ENCODE measurements at regions not wholly inside any gene's neighbourhood (a gene's known extent, or its start where the extent isn't known, plus 50 kb on each side); places are given as distances from the start of the nearest gene placed in this dataset.

DNA sequence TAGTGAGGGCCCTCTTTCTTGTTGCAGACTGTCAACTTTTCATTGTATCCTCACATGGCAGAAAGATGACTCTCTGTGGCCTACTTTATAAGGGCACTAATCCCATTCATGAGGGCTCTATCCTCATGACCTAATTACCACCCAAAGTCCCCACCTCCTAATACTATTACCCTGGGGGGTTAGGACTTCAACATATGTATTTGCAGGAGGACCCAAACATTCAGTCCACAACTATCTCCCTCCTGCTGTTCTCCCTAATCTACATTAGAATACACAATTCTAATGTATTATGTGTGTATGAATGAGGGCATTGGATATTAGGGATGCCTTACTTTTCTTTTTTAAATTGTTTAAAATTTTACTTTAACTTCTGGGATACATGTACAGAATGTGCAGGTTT, 246.0 kb upstream of the TANK start (continued):
- TF ChIP-seq, protein P1, sequence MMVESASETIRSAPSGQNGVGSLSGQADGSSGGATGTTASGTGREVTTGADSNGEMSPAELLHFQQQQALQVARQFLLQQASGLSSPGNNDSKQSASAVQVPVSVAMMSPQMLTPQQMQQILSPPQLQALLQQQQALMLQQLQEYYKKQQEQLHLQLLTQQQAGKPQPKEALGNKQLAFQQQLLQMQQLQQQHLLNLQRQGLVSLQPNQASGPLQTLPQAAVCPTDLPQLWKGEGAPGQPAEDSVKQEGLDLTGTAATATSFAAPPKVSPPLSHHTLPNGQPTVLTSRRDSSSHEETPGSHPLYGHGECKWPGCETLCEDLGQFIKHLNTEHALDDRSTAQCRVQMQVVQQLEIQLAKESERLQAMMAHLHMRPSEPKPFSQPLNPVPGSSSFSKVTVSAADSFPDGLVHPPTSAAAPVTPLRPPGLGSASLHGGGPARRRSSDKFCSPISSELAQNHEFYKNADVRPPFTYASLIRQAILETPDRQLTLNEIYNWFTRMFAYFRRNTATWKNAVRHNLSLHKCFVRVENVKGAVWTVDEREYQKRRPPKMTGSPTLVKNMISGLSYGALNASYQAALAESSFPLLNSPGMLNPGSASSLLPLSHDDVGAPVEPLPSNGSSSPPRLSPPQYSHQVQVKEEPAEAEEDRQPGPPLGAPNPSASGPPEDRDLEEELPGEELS (CRISPR knock-in tag; IDR thresholded peaks at IDR 0.05) = no peak

DNA sequence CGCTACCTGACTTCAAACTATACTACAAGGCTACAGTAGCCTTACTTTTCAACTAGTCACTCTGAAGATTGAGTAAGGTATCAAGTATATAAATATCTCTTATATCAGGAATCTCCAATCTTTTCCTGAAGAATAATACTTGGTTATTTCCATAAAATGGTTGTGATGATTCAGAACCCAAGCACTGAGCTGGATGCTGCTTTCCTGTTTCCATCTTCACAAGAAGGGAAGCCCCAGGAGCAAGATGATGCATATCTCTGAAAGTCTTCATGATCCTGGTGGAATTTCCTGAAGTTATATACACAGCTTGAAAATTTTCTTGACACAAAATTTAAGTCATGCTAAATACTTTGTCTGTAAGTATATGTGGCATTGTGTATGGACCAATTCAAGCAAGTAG, 243.9 kb upstream of the TANK start:
- ATAC-seq (no peak), DNase-seq (ENCODE audit: low spot score) (no peak)
- Mint-ChIP-seq H3K27me3 (ENCODE audit: low read depth) (peaks cover 69% of the 10 kb centered on the region), H3K36me3 (no peaks in the 10 kb centered on the region), H3K9me3 (peaks cover 4% of the 10 kb centered on the region; the same call in 1 of the 2 replicates), H3K4me3 (no peak overlapping the region), H3K4me1 (peaks cover 18% of the 10 kb centered on the region), H3K27ac (no peak overlapping the region)
- ChIA-PET POLR2A (no interaction called here), CTCF (no interaction called here)
- TF ChIP-seq, protein P2, sequence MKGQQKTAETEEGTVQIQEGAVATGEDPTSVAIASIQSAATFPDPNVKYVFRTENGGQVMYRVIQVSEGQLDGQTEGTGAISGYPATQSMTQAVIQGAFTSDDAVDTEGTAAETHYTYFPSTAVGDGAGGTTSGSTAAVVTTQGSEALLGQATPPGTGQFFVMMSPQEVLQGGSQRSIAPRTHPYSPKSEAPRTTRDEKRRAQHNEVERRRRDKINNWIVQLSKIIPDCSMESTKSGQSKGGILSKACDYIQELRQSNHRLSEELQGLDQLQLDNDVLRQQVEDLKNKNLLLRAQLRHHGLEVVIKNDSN (CRISPR knock-in tag; IDR thresholded peaks at IDR 0.05) = no peak
- TF ChIP-seq, protein P3, sequence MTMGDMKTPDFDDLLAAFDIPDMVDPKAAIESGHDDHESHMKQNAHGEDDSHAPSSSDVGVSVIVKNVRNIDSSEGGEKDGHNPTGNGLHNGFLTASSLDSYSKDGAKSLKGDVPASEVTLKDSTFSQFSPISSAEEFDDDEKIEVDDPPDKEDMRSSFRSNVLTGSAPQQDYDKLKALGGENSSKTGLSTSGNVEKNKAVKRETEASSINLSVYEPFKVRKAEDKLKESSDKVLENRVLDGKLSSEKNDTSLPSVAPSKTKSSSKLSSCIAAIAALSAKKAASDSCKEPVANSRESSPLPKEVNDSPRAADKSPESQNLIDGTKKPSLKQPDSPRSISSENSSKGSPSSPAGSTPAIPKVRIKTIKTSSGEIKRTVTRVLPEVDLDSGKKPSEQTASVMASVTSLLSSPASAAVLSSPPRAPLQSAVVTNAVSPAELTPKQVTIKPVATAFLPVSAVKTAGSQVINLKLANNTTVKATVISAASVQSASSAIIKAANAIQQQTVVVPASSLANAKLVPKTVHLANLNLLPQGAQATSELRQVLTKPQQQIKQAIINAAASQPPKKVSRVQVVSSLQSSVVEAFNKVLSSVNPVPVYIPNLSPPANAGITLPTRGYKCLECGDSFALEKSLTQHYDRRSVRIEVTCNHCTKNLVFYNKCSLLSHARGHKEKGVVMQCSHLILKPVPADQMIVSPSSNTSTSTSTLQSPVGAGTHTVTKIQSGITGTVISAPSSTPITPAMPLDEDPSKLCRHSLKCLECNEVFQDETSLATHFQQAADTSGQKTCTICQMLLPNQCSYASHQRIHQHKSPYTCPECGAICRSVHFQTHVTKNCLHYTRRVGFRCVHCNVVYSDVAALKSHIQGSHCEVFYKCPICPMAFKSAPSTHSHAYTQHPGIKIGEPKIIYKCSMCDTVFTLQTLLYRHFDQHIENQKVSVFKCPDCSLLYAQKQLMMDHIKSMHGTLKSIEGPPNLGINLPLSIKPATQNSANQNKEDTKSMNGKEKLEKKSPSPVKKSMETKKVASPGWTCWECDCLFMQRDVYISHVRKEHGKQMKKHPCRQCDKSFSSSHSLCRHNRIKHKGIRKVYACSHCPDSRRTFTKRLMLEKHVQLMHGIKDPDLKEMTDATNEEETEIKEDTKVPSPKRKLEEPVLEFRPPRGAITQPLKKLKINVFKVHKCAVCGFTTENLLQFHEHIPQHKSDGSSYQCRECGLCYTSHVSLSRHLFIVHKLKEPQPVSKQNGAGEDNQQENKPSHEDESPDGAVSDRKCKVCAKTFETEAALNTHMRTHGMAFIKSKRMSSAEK (CRISPR knock-in tag; IDR thresholded peaks at IDR 0.05; ENCODE audit: borderline replicate concordance) = no peak
- TF ChIP-seq, protein P4, sequence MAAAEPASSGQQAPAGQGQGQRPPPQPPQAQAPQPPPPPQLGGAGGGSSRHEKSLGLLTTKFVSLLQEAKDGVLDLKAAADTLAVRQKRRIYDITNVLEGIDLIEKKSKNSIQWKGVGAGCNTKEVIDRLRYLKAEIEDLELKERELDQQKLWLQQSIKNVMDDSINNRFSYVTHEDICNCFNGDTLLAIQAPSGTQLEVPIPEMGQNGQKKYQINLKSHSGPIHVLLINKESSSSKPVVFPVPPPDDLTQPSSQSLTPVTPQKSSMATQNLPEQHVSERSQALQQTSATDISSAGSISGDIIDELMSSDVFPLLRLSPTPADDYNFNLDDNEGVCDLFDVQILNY (CRISPR knock-in tag; IDR thresholded peaks at IDR 0.05) = no peak
- TF ChIP-seq, protein P5, sequence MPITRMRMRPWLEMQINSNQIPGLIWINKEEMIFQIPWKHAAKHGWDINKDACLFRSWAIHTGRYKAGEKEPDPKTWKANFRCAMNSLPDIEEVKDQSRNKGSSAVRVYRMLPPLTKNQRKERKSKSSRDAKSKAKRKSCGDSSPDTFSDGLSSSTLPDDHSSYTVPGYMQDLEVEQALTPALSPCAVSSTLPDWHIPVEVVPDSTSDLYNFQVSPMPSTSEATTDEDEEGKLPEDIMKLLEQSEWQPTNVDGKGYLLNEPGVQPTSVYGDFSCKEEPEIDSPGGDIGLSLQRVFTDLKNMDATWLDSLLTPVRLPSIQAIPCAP (CRISPR knock-in tag; IDR thresholded peaks at IDR 0.05) = no peak
- no peak for TF ChIP-seq FOXJ3 (CRISPR knock-in tag; IDR thresholded peaks at IDR 0.05; ENCODE audit: borderline replicate concordance)
- no peak for TF ChIP-seq FOXK1 (CRISPR knock-in tag; IDR thresholded peaks at IDR 0.05)
- TF ChIP-seq, protein P1 (CRISPR knock-in tag; IDR thresholded peaks at IDR 0.05) = no peak
- no peak for TF ChIP-seq ATF1 (CRISPR knock-in tag; IDR thresholded peaks at IDR 0.05)
- no peak for TF ChIP-seq NFE2L1 (CRISPR knock-in tag; IDR thresholded peaks at IDR 0.05)
- TF ChIP-seq, protein P6, sequence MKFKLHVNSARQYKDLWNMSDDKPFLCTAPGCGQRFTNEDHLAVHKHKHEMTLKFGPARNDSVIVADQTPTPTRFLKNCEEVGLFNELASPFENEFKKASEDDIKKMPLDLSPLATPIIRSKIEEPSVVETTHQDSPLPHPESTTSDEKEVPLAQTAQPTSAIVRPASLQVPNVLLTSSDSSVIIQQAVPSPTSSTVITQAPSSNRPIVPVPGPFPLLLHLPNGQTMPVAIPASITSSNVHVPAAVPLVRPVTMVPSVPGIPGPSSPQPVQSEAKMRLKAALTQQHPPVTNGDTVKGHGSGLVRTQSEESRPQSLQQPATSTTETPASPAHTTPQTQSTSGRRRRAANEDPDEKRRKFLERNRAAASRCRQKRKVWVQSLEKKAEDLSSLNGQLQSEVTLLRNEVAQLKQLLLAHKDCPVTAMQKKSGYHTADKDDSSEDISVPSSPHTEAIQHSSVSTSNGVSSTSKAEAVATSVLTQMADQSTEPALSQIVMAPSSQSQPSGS (CRISPR knock-in tag; IDR thresholded peaks at IDR 0.05; ENCODE audit: borderline replicate concordance, low read depth) = no peak
- TF ChIP-seq, protein P7, sequence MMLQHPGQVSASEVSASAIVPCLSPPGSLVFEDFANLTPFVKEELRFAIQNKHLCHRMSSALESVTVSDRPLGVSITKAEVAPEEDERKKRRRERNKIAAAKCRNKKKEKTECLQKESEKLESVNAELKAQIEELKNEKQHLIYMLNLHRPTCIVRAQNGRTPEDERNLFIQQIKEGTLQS (CRISPR knock-in tag; conservative IDR thresholded peaks at IDR 0.05) = no peak
- TF ChIP-seq ESRRA (CRISPR knock-in tag; IDR thresholded peaks at IDR 0.05; ENCODE audit: borderline replicate concordance) = no peak
- TF ChIP-seq, protein P8, sequence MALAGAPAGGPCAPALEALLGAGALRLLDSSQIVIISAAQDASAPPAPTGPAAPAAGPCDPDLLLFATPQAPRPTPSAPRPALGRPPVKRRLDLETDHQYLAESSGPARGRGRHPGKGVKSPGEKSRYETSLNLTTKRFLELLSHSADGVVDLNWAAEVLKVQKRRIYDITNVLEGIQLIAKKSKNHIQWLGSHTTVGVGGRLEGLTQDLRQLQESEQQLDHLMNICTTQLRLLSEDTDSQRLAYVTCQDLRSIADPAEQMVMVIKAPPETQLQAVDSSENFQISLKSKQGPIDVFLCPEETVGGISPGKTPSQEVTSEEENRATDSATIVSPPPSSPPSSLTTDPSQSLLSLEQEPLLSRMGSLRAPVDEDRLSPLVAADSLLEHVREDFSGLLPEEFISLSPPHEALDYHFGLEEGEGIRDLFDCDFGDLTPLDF (CRISPR knock-in tag; IDR thresholded peaks at IDR 0.05) = no peak
- TF ChIP-seq, protein P9, sequence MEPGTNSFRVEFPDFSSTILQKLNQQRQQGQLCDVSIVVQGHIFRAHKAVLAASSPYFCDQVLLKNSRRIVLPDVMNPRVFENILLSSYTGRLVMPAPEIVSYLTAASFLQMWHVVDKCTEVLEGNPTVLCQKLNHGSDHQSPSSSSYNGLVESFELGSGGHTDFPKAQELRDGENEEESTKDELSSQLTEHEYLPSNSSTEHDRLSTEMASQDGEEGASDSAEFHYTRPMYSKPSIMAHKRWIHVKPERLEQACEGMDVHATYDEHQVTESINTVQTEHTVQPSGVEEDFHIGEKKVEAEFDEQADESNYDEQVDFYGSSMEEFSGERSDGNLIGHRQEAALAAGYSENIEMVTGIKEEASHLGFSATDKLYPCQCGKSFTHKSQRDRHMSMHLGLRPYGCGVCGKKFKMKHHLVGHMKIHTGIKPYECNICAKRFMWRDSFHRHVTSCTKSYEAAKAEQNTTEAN (CRISPR knock-in tag; IDR thresholded peaks at IDR 0.05) = no peak
- TF ChIP-seq, protein P10, sequence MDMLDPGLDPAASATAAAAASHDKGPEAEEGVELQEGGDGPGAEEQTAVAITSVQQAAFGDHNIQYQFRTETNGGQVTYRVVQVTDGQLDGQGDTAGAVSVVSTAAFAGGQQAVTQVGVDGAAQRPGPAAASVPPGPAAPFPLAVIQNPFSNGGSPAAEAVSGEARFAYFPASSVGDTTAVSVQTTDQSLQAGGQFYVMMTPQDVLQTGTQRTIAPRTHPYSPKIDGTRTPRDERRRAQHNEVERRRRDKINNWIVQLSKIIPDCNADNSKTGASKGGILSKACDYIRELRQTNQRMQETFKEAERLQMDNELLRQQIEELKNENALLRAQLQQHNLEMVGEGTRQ (CRISPR knock-in tag; IDR thresholded peaks at IDR 0.05) = no peak
- no peak for TF ChIP-seq ZNF416 (CRISPR knock-in tag; IDR thresholded peaks at IDR 0.05)
- TF ChIP-seq, protein P11, sequence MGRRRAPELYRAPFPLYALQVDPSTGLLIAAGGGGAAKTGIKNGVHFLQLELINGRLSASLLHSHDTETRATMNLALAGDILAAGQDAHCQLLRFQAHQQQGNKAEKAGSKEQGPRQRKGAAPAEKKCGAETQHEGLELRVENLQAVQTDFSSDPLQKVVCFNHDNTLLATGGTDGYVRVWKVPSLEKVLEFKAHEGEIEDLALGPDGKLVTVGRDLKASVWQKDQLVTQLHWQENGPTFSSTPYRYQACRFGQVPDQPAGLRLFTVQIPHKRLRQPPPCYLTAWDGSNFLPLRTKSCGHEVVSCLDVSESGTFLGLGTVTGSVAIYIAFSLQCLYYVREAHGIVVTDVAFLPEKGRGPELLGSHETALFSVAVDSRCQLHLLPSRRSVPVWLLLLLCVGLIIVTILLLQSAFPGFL (CRISPR knock-in tag; IDR thresholded peaks at IDR 0.05; ENCODE audit: borderline replicate concordance) = no peak
- no peak for TF ChIP-seq TP53 (CRISPR knock-in tag; IDR thresholded peaks at IDR 0.05)
